ENCODE measurements at regions not wholly inside any gene's neighbourhood (a gene's known extent, or its start where the extent isn't known, plus 50 kb on each side); places are given as distances from the start of the nearest gene placed in this dataset.

DNA sequence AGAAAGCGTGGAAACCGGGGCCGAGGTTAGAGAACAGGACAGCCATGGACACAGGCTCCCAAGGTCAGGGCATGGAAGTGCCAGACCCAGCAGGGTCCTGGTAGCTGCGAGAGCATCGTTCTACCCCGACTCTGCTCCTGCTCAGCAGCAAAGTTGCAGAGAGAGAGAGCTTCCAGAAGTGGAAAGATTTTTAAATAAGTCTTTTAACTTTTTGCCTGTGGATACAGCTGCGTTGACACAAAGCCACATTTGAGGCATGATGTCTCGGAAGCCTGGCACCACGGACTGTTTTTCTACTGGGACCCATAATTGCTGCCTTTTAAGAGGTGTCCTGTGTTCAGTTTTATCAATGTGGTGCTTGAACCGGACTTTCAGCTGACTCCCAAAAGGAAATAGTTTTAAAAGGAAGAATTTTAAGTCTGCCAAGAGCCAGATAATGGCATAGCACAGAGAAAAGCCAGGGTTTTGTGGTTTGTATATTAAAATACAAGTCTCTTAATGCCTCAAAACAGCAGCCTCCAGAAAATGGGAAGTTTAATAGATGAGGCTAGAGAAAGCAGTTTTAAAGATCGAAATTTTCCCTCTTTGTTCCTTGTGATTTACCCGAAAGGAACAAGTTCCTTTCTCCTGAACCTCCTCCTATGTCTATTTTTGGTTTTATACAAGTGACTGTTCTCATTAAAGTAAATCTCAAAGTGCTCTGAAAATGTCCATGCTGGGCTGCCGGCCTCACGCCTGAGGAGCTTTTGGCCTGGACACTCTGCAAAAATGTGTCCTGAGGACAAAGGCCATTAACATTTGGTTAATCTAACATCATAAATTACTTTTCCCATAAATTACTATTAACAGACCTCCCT lies 91.5 kb downstream of the RIN2 start:
- no peak for TF ChIP-seq EZH2phosphoT487 (IDR thresholded peaks at IDR 0.05; ENCODE audit: borderline replicate concordance, low read depth, low read length)
- TF ChIP-seq, protein P1, sequence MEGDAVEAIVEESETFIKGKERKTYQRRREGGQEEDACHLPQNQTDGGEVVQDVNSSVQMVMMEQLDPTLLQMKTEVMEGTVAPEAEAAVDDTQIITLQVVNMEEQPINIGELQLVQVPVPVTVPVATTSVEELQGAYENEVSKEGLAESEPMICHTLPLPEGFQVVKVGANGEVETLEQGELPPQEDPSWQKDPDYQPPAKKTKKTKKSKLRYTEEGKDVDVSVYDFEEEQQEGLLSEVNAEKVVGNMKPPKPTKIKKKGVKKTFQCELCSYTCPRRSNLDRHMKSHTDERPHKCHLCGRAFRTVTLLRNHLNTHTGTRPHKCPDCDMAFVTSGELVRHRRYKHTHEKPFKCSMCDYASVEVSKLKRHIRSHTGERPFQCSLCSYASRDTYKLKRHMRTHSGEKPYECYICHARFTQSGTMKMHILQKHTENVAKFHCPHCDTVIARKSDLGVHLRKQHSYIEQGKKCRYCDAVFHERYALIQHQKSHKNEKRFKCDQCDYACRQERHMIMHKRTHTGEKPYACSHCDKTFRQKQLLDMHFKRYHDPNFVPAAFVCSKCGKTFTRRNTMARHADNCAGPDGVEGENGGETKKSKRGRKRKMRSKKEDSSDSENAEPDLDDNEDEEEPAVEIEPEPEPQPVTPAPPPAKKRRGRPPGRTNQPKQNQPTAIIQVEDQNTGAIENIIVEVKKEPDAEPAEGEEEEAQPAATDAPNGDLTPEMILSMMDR (conservative IDR thresholded peaks at IDR 0.05; ENCODE audit: low read length): no peak
